PC-3 (cell line): ENCODE measurements at regions not wholly inside any gene's neighbourhood (a gene's known extent, or its start where the extent isn't known, plus 50 kb on each side); places are given as distances from the start of the nearest gene placed in this dataset.

Source experiments
- ATAC-seq: fragments of 200-7000 bp; cut with Tn5 transposase; 2 replicates; pipeline ENCODE4 v1.9.1; 2020; ENCODE audit warnings: mild to moderate bottlenecking, moderate library complexity
- BruUV-seq: library from RNA; stranded (reverse); fragments of 400-500 nt; replicated peaks from 2 replicates; lab custom pipeline; 2021; lab: Mats Ljungman, UMichigan
- CTCF ChIA-PET: fragments of 300-600 bp; sonication (Branson Sonifier 250); formaldehyde crosslinking; loops from one replicate; lab custom pipeline; 2022; ENCODE audit warnings: antibody characterized with exemption; lab: Charles Lee
- POLR2A ChIA-PET: fragments of 300-600 bp; sonication (Branson Sonifier 250); formaldehyde crosslinking; loops from one replicate; lab custom pipeline; 2022; ENCODE audit warnings: antibody characterized with exemption; ENCODE audit not compliant: unreplicated experiment; lab: Charles Lee
- DNase-seq: peaks from one replicate; pipeline ENCODE4 v3.0.0-alpha.2; 2015
- H2AFZ ChIP-seq: fragments of 300-600 bp; sonication (generic); 2 replicates; pipeline ENCODE4 v1.6.0; 2016; ENCODE audit warnings: antibody characterized with exemption, low read length
- H3F3A ChIP-seq: fragments of 300-600 bp; sonication (generic); one replicate; pipeline ENCODE4 v1.6.0; 2017; ENCODE audit warnings: antibody characterized with exemption, low read length, control low read depth, mild to moderate bottlenecking; ENCODE audit not compliant: unreplicated experiment
- H3K27ac ChIP-seq: fragments of 300-600 bp; sonication (generic); 2 replicates; pipeline ENCODE4 v1.5.1; 2016; ENCODE audit warnings: mild to moderate bottlenecking, low read length
- H3K27me3 ChIP-seq: fragments of 300-600 bp; sonication (generic); 2 replicates; pipeline ENCODE4 v1.6.1; 2016; ENCODE audit warnings: low read length, mixed read lengths
- H3K36me3 ChIP-seq: fragments of 300-600 bp; sonication (generic); 2 replicates; pipeline ENCODE4 v1.6.1; 2016; ENCODE audit warnings: low read depth, mixed run types, low read length, mixed read lengths
- H3K4me1 ChIP-seq: fragments of 300-600 bp; sonication (generic); 2 replicates; pipeline ENCODE4 v1.5.1; 2016; ENCODE audit warnings: low read length; ENCODE audit not compliant: insufficient read depth
- H3K4me2 ChIP-seq: fragments of 300-600 bp; sonication (generic); 2 replicates; pipeline ENCODE4 v1.6.0; 2016; ENCODE audit warnings: low read length
- H3K4me3 ChIP-seq: fragments of 300-600 bp; sonication (generic); 2 replicates; pipeline ENCODE4 v1.5.1; 2016; ENCODE audit warnings: mild to moderate bottlenecking, low read length, mixed read lengths
- H3K79me2 ChIP-seq: fragments of 300-600 bp; sonication (generic); 2 replicates; pipeline ENCODE4 v1.6.1; 2017; ENCODE audit warnings: low read length, mixed read lengths
- H3K9ac ChIP-seq: fragments of 300-600 bp; sonication (generic); 2 replicates; pipeline ENCODE4 v1.6.0; 2016; ENCODE audit warnings: mild to moderate bottlenecking, low read length
- H3K9me2 ChIP-seq: fragments of 300-600 bp; sonication (generic); replicated peaks from 2 replicates; pipeline ENCODE4 v1.6.1; 2016; ENCODE audit warnings: mixed run types, low read length, mixed read lengths
- H3K9me3 ChIP-seq: fragments of 300-600 bp; sonication (generic); 2 replicates; pipeline ENCODE4 v1.6.1; 2016; ENCODE audit warnings: low read length, mixed read lengths
- H4K20me1 ChIP-seq: fragments of 300-600 bp; sonication (generic); 2 replicates; pipeline ENCODE4 v1.6.1; 2016; ENCODE audit warnings: low read length, mixed read lengths
- CTCF ChIP-seq: fragments of 300-600 bp; sonication (generic); conservative IDR thresholded peaks from 2 replicates; pipeline ENCODE4 v1.5.1; 2017; ENCODE audit warnings: antibody characterized with exemption, low read depth, mild to moderate bottlenecking, low read length
- EZH2 ChIP-seq: fragments of 300-600 bp; sonication (generic); IDR thresholded peaks from one replicate; pipeline ENCODE4 v1.6.1; 2017; ENCODE audit warnings: antibody characterized with exemption, mild to moderate bottlenecking, low read length; ENCODE audit not compliant: unreplicated experiment
- EZH2phosphoT487 ChIP-seq: fragments of 300-600 bp; sonication (generic); IDR thresholded peaks from 2 replicates; pipeline ENCODE4 v1.6.1; 2018; ENCODE audit warnings: mild to moderate bottlenecking, antibody characterized with exemption, low read length, borderline replicate concordance
- intact Hi-C: fragments of 100-400 bp; cut with micrococcal nuclease; formaldehyde crosslinking; loops from 2 replicates; pipeline ENCODE4 v1.9.0; 2023

DNA sequence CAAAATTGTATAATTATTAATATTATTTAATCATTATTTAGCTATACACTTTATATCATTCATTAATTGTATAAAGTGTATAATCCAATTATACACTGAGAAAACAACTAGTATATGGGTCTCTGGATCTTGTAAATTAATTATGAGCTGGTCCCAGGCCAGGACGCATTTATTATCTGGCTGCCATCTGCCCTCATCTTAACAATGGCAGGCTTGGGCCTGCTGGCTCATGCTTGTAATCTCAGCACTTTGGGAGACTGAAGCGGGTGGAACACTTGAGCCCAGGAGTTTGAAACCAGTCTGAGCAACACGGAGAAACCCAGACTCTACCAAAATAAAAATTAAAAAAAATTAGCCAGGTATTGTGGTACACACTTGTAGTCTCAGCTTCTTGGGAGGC is 502.2 kb upstream of the NRXN1 start:
- H3K9me3 ChIP-seq = 0 out of 2 replicates have a peak, but pooled peaks cover 4% of the 10 kb centered on the region
- H3K4me3 ChIP-seq = no peak overlapping the region
- no peaks in the 10 kb centered on the region for H3K4me1 ChIP-seq
- ChIA-PET POLR2A (no interaction called here), CTCF (no interaction called here)
- DNase-seq (no peak), ATAC-seq (no peak)
- no peak overlapping the region for H3K4me2 ChIP-seq
- no peaks in the 10 kb centered on the region for H3K9me2 ChIP-seq
- no peaks in the 10 kb centered on the region for H4K20me1 ChIP-seq
- H3K79me2 ChIP-seq = no peaks in the 10 kb centered on the region
- H3F3A ChIP-seq = no peaks in the 10 kb centered on the region
- BruUV-seq = no TSS peak
- H3K27ac ChIP-seq = no peak overlapping the region
- intact Hi-C loops = no loop called here
- no peaks in the 10 kb centered on the region for H3K36me3 ChIP-seq
- no peak overlapping the region for H3K9ac ChIP-seq
- H2AFZ ChIP-seq = no peak overlapping the region
- TF ChIP-seq EZH2 = no peak
- no peak for TF ChIP-seq CTCF
- TF ChIP-seq EZH2phosphoT487 = no peak
- H3K27me3 ChIP-seq = no peaks in the 10 kb centered on the region

GRCh38 chr2:51528156-51528555 is 496.2 kb upstream of the NRXN1 start:
- Histone ChIP-seq H3K4me3 (no peak overlapping the region), H3K27ac (no peak overlapping the region), H4K20me1 (no peaks in the 10 kb centered on the region), H3K36me3 (no peaks in the 10 kb centered on the region), H3K9me2 (no peaks in the 10 kb centered on the region), H3K9ac (no peak overlapping the region), H2AFZ (no peak overlapping the region), H3F3A (no peaks in the 10 kb centered on the region), H3K79me2 (no peaks in the 10 kb centered on the region), H3K27me3 (no peaks in the 10 kb centered on the region), H3K9me3 (0 out of 2 replicates have a peak, but pooled peaks cover 4% of the 10 kb centered on the region), H3K4me1 (no peaks in the 10 kb centered on the region), H3K4me2 (no peak overlapping the region)
- ChIA-PET POLR2A (no interaction called here), CTCF (no interaction called here)
- DNase-seq = no peak
- intact Hi-C loops = no loop called here
- BruUV-seq = no TSS peak
- ATAC-seq = no peak
- TF ChIP-seq CTCF (no peak), EZH2 (no peak), EZH2phosphoT487 (no peak)

DNA sequence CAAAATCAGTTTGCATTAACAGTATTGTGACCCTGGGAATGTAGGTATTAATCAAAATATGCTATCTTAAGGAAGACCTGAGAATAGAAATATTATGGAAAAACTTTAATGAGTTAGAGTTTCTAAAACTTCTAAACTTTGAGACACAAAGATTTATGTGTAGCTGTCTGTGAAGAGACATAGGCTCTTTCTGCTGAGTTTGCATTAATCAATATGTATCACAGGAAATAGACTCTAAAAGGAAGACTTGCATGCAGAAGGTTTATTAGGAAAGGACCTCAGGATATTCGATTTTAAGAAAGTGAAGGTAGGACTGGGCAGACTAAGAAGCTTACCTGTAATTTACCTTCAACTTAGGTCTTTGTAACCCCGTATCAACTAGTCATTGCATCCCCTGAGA is 494.8 kb upstream of the NRXN1 start:
- intact Hi-C loops = no loop called here
- DNase-seq = no peak
- H3K4me2 ChIP-seq = no peak overlapping the region
- no peaks in the 10 kb centered on the region for H3K4me1 ChIP-seq
- H4K20me1 ChIP-seq = no peaks in the 10 kb centered on the region
- no peaks in the 10 kb centered on the region for H3K9me2 ChIP-seq
- POLR2A ChIA-PET = no interaction called here
- CTCF ChIA-PET = no interaction called here
- TF ChIP-seq CTCF (no peak), EZH2 (no peak), EZH2phosphoT487 (no peak)
- no peaks in the 10 kb centered on the region for H3K36me3 ChIP-seq
- H3K27ac ChIP-seq = no peak overlapping the region
- H3K4me3 ChIP-seq = no peak overlapping the region
- H3K9me3 ChIP-seq = 0 out of 2 replicates have a peak, but pooled peaks cover 4% of the 10 kb centered on the region
- H2AFZ ChIP-seq = no peak overlapping the region
- H3K9ac ChIP-seq = no peak overlapping the region
- H3K79me2 ChIP-seq = no peaks in the 10 kb centered on the region
- no TSS peak for BruUV-seq
- H3K27me3 ChIP-seq = no peaks in the 10 kb centered on the region
- no peaks in the 10 kb centered on the region for H3F3A ChIP-seq
- ATAC-seq = no peak
